ENCODE measurements at regions not wholly inside any gene's neighbourhood (a gene's known extent, or its start where the extent isn't known, plus 50 kb on each side); places are given as distances from the start of the nearest gene placed in this dataset.

DNA sequence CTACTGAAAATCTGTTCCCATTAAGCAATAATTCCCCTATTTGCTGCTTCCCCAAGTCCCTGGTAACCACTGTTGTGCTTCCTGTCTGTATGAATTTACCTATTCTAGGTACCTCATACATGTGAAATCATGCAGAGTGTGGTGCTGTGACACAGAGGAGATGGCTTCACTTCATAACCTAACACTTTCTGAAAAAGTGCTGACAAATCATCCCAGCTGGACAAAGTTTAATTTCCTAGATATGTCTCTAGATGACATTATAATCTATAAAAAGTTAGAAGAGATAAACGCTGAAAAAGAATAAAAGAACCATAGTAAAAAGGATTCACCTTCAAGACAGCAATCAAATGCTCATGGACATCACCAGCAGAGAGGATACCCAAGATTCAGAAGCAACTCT is 277.9 kb downstream of the SKIDA1 start:
- no peak for DNase-seq

DNA sequence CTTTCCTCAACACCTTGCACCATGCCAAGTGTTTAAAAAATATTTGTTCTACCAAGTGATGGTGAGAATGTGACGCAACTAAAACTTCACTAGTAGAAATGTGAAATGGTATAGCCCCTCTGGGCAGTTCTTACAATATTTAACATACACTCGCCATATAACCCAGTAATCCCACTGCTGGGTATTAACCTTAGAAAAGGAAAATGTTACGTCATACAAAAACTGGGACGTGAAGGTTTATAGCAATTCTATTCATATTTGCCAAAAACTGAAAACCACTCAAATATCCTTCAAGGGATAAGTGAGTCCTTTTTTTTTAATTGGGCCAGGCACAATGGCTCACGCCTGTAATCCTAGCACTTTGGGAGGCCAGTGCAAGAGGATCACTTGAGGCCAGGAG is 279.3 kb downstream of the SKIDA1 start:
- DNase-seq, result no peak

DNA sequence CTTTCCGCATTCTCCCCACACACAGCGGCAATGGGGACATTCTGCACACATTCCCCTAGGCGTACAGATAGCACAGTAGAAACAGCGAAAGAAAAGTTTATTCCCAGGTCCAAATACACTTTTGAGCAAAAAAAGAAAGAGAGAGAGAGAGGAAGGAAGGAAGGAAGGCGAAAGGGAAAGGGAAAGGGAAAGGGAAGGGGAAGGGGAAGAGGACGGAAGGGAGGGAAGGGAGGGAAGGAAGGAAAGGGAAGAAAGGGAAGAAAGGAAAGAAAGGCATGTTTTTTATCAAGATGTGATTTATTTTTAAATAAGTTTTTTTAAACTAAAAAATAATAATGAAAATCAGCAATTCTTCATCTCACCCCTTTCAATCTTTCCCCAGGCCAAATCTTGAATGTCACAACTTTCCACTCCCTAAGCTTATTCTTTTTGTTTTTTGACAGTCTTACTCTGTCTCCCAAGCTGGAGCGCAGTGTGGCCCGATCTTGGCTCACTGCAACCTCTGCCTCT is 281.7 kb downstream of the SKIDA1 start:
- DNase-seq, result no peak

DNA sequence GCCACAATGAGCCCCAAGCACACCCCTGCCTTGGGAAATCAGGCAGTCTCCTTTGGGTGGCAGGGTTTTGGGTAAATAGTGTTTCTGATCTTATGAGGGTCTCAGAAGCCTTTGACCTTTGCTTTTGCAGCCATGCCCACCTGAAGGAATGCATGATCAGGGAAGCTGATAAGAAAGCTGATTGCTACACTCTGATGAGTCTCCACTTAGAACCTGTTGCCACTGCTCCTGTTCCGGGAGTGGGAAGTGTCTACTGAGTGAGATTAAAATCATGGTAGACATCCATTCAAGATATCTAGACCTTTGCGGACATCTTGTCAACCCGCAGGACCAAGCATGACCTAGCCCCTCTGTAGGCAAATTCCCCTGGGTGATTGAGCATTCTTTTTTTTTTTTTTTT is 282.6 kb downstream of the SKIDA1 start:
- DNase-seq, result no peak

DNA sequence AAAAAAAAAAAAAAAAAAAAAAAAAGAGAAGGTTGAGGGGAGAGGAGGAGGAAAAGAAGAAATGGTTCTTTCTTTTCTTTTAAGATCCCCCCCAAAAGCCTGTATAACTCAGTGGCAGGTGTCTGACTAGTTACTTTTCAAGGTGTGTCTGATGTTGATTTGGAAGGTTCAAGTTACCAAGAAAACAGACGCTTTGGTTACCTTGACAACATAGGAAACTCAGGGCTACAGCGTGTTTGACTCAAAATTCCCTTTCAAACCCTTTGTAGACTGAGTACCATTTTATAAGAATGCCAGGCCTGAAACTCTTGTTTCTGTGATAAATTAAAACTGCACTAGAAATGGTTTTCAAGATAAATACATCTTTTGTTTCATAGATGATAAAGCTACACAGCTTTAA is 286.8 kb downstream of the SKIDA1 start:
- no peak for DNase-seq

DNA sequence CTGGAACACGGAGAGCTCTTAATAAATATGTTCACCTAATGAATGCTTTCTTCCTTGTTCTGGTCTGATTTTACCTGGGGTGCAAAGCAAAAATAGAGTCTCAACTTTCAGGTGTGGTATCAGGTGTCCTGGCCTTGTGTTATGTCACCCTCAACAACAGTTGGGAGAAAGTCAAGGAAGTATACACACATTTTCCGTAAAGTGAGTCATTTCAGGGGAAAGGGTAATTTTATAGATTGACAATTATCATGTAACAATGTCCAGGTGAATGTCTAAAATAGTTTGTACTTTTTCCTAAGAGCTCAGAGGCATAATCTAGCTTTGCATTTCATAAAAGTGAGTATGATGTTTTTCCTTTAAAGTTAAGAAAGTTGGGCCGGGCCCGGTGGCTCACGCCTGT is 287.4 kb downstream of the SKIDA1 start:
- no peak for DNase-seq

DNA sequence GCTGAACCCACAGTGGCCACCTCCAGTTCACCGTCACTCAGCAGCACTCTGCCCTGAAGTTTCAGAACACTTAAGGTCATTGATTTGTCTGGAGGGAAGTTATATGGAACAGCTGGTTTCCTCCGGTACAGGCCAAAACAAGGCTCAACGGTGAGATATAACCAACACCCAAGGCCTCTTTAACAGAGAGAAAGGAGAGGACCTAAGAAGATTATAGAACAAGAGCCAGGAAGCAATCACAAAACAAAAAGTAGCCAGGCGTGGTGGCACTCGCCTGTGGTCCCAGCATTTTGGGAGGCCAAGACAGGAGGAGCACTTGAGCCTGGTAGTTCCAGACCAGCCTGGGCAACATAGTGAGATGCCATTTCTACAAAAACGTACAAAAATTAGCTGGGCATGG is 290.7 kb downstream of the SKIDA1 start:
- no peak for DNase-seq

DNA sequence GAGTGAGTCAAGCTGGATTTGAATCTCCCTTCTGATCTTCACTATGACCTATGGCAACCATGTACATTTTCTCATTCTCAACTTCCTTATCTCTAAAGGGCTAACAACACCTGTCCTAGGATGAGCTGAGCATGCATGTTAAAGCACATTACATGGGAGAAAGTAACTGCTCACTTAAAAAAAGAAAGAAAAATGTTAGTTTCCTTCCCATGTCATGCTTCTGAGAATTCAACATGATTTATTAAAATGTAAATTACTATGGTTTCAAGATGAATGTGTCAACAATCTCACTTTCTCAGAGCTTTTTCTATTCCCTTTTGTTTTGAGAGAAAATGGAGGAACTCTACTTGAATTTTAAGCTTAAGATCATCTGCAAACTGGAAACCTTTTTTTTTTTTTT is 295.3 kb downstream of the SKIDA1 start:
- DNase-seq, result no peak

DNA sequence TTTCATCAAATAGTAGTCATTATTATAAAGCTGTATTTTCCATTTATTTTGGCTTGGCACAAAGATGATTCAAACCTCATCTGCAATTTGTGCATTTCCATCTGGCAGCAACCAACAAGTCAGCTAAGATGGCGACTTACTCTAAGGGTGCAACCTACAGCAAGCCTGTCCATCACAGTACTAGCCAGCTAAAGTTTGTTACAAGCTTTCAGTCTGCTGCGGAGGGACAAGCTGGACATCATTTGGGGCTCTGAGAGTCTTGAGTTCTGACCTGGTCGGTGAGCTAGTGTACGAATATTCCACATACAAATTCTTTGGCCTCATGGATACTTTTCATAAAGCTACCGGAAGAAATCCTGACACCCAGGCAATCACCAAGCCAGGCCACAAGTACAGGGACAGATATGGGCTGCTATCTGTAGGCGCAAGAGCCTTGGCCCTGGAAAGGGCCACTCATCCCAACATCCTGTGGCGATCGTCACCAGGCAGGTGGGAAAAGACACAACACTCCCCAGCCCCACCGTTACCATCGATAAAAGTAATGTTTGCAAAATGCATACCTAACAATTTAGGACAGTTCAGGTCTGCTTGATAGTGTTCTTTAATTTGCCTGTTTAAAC is 307.6 kb downstream of the SKIDA1 start:
- DNase-seq, result no peak

DNA sequence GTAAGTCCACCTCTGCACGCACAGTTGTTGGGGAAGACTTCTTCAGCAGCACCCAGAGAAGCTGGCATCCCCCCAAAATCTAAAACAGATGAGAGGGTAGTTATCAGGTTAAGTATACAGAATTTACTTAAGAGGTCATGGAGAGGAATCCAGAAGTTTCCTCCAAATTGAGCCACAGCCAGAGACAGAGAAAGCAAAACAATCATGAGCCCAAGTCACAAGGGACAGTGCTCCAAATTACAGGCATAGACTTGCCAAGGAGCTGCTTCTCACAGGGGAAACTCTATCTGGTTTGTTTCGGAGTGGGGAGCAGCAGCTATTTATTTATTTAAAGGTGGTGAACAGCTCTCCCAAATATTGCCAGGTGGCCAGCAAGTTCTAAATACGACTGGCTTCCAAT is 308.4 kb downstream of the SKIDA1 start:
- DNase-seq, result no peak

DNA sequence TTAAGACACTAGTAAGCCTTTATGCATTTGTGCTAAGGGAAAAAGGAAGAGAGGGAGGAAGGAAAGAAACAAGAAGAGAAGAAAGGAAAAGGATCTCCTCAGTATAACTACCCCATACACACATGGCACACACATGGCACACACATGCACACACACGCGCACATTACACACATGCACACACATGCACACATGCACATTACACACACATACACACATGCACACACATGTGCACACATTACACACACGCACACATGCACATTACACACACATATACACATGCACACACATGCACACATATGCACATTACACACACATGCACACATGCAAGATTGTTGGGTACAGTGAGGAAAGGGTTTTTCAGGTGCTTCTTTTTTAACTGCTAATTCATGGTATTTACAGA is 311.2 kb downstream of the SKIDA1 start:
- no peak for DNase-seq

DNA sequence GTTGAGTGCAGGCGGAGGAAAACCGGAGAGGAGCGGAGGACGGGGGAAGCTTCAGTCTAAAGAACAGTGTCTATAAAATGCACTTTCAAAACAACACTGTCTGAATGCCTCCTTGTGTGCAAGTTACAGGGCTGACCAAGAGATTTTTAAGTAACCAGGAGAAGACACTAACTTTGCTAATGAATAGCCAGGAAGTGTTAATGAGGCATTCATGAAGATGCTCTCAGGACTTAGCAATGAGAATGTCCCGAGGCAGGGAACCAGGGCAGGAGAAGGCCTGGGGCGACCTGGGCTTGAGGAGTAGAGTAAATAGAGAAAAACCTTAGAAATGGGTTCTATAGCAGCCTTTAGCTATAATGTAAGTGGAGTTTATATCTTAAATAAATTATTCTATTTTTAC is 312.1 kb downstream of the SKIDA1 start:
- DNase-seq, result no peak

DNA sequence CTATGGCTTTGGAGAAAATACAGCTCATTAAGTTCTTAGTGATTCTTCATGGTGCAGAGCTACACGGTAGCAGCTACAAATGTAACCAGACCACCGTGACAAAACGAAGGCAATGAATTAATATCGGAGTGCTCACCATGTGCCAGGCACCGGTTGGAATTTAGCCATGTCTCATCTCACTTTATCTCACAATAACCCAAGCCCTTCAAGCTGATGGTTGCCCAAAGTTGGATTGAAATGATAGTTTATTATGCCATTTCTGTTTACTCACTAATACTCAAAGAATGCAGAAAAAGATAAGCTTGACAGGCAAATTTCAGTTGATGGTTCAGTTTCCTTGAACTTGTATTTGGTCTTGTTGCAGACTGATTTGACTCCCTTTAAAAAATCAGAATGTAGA is 312.6 kb downstream of the SKIDA1 start:
- no peak for DNase-seq

DNA sequence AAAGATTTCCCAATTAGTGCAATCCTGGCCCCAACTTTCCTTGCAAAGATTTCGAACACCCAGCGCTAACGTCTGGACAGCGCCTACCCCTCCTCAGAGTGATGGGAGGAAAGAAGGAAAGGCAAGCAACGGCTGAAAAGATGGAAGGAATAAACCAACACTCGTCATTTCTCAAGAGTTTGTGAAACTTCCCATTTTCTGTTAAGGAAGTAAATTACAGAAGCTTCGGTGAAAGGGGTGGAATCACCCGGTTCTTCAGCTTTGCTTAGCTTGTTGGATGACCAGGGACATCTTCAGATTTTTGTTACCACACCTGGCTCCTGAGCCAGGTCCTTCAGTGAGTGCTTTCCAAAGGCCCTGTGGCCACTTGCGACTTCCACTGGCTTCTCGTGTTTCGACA is 313.1 kb downstream of the SKIDA1 start:
- no peak for DNase-seq

DNA sequence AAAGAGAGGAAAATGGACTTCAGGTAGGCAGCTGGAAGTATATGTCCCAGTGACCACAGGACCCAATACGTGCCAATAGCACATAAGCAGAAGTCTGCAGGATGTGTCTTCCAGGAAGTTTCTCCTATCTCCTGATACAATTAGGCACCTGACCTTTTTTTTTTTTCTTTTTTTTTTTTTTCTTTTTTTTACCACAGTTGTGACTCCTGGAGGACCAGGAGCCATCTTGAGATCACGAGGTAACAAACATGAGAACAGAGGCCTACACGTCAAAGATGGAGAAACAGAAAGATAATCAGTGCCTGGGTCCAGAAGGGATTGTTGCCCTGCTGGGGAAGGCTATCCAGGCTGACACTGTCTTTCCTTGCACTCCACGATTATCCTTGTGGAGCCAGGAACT is 312.4 kb upstream of the NEBL start:
- no peak for DNase-seq

DNA sequence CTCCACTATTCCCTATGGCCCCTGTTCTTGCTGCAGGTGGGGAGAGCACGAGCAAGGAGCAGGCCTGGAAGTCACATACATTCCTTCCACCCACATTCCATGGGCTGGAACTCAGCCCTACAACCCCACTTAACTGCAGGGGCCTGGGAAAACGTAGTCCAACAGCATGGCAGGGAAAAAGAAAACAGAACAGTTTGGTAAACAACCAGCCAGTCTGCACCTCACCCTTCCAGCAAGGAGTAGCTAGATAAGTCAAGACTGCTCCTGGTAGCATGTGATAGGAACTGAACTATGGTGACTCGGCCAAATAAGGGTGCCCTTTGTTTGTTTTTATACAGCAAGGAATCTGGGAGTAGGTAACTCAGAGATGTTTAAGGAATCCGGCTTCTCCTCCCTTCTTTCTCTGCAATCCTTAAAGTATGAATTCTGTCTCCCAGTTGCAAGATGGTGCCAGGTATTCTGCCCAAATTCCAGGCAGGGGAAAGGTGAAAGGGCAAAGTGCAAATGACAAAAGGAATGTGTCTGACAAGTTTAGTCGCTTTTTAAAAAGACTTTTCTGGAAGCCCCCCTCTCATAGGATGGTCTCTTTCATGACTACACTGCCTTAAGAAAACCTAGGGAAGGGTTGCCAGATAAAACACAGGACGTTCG is 311.7 kb upstream of the NEBL start:
- no peak for DNase-seq

DNA sequence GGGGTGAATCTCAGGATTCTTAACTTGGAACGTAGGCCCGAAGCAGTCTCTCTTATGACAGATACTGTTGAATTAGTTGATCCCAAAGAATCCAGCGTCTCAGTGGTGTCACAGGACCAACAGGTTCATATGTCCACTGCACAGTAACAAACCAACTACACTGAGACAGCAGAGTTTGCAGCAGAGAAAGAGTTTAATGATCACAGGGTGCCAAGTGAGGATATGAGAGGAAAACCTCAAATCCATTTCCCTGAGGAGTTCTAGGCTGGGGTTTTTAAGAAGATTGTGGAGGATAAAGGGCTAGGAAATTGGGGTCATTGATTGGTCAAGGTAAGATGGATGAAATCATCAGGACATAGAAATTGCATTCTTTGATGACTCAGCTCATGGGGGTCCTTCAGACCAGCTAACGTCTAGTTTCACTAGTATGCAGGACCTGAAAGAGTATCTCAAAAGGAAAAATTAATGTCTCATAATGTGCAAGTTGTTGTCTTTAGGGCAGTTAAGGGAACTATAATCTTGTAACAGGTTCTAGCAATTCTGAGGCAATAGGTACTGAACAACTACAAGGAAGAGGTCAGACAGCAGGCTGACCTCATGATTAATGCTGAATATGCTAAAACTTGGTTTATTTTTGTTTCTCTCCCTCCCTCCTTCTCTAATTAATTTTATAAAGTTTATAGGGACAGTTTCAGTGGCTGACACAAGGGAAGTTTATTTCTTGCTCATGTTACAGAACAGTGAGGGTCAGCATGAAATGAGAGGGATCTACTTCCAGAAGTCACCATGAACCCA is 310.9 kb upstream of the NEBL start:
- DNase-seq, result no peak

DNA sequence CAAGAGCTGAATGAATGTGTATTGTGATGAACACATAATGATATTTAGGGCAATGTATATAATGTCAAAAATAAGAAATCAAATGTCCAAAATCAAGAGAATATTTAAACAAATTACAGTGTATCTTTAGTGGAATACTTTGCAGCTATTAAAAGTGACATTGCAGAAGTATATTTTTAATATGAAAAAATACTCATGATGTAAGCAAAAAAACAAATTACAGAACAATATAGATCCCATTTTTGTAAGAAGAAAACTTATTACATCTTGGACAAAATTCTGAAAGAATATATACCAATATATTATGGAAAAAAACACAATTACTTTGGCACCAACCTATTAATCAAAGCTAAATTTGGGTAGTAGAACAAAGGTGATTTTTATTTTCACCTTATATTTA is 308.2 kb upstream of the NEBL start:
- no peak for DNase-seq

DNA sequence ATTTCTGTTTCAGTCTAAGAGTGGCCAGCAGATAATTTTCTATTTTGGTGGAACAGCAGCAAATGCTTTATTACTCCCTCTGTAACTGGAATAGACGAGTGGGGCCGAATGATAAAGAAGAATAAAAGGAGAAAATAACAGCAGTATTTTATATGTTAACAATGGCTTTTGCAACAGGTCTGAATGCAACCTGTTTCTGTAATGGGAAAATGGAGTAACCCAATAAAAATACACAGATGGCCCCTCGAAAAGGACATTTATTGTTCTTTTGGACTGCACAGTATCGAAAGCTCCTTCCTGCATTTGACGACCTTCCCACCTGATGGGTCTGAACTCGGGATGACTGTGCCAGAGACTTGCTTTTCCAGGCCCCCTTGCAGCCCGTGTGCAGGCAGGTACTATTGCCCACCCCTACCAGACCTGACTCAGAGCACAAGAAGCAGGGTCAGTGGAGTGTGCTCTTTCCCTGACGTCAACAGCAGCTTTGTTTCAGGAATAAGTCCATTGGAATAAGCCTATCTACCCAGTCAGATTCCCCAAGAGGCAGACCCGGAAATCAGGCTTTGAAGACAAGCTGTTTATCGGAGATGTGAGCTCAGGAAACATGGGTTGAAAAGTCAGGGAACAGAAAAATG is 306.5 kb upstream of the NEBL start:
- DNase-seq, result no peak

DNA sequence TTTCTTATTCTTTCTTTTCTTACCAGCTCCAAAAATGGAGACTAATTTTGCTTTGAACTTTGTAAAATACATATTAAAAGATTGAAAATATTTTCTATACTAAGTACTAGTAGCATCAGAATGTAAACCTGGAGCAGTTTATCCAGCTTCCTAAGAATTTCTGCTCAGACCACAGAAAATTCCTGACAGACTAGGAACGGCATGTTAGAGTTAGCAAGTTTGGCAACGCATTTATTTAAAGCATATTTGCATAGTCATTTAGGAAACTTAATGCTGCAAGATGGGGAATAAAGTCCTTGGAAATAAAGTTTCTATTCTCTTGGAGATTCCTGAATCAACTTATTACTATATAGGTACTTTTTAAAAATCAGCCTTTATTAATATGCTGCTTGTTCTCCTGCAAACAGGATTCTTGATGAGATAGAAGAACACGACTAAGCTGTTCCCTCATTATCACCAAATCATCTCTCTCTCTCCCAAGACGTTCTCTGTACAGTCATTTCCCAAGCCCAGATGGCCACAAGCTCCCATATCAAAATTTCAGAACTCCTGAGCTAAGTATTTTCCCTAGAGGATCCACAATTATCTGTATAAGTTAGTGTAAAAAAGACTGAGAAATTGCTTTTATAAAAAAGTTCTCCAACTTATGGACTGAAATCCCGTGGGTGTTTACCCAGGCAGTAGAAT is 305.8 kb upstream of the NEBL start:
- DNase-seq, result no peak

DNA sequence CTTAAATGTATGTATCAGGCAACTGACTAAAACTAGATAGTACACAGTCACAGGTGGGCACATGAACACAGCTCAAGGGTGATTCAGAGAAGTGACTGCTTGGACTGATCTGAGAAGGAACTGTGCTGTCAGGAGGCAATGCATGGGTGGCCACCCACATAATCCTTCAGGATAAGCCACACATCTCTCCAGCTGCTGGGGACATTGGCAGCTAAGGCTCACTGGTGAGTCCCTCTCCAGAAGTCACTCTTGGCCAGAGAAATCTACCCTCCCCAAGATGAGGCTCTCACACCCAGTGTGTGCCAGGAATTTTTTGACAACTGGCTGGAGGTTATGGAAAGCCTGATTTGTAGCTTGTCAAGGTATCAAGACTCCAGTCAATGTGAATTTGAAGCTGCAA is 302.4 kb upstream of the NEBL start:
- DNase-seq, result no peak

DNA sequence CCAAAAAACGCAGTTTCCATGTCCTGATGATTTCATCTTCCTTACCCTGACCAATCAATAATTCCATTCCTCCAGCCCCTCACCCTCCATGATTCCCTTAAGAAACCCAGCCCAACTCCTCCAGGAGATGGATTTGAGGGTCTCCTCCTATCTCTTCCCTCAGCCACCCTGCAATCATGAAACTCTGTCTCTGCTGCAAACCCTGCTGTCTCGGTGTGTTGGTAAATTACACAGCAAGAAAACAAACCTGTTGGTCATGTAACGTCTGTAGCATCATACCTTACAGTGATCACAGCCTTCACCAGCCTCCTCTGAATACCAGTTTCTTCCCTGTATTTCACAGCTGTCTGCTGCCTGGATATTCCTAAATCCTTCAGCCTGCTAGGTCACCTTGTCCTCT is 300.7 kb upstream of the NEBL start:
- DNase-seq, result no peak

DNA sequence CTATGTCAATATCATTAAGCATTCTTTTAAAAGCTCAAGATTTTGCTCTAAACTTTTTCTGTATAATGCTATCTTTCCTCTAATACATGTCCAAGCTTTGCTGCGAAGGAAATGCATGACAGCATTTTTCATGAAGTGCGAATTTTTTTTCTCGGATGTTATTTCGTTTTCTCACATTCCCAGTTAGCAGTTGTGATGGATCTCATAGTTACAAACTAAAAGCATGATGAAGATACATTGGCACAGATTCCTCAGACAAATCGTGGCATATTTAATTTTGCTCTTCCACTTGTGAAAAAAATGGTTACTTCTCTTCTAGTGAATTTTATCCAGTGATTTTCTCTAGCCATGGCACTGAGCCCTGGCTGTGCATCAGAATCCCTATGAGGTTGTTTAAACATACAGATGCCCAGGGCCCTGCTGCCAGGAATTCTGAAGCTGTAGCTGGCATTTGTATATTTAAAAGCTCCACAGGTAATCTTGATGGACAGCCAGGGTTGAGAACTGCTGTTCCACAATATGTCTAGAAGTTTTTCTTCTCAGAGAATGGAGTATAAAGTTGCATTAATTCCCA is 299.8 kb upstream of the NEBL start:
- DNase-seq, result no peak

All from activated effector memory CD4-positive, alpha-beta T cell treated with Interleukin-2 at 50 U/mL for 16 hours (primary cell).